Stomach (tissue), 4 donors: ENCODE measurements at regions not wholly inside any gene's neighbourhood (a gene's known extent, or its start where the extent isn't known, plus 50 kb on each side); places are given as distances from the start of the nearest gene placed in this dataset.

Source experiments
- CTCF ChIP-seq, 7 experiments: fragments of 450-650 bp in 4 of 7; fragments of 200-600 bp in 3 of 7; sonication (generic) in 3 of 7; IDR thresholded peaks; one replicate each; pipeline ENCODE4 v1.5.1; 2016 to 2019; ENCODE audit warnings: antibody characterized with exemption in 7 of 7, control low read depth in 2 of 7, mild to moderate bottlenecking in 1 of 7
- POLR2A ChIP-seq, 4 donors: fragments of 450-650 bp; IDR thresholded peaks; one replicate each; pipeline ENCODE4 v1.6.1; 2016; ENCODE audit warnings: antibody characterized with exemption in 4 of 4, control low read depth in 2 of 4, mild to moderate bottlenecking in 1 of 4, moderate library complexity in 1 of 4
- POLR2AphosphoS5 ChIP-seq, 3 donors: sonication (generic); formaldehyde crosslinking; IDR thresholded peaks; one replicate each; pipeline ENCODE4 v1.6.1; 2016; ENCODE audit warnings: antibody characterized with exemption in 3 of 3

GRCh38 chr3:48092270-48092669 lies 76.1 kb upstream of the MAP4 start:
- TF ChIP-seq CTCF (IDR thresholded peaks at IDR 0.05) (no peak), POLR2AphosphoS5 (IDR thresholded peaks at IDR 0.05) (no peak), POLR2A (IDR thresholded peaks at IDR 0.05) (no peak)
